ENCODE measurements at regions not wholly inside any gene's neighbourhood (a gene's known extent, or its start where the extent isn't known, plus 50 kb on each side); places are given as distances from the start of the nearest gene placed in this dataset.

GRCh38 chr9:81755721-81756120 is 66.4 kb upstream of the TLE1 start:
- no peak overlapping the region for H3K9ac ChIP-seq (ENCODE audit: control insufficient read depth, insufficient read depth, low read length)
- no peaks in the 10 kb centered on the region for H3K36me3 ChIP-seq (ENCODE audit: control insufficient read depth in 2 of 2, insufficient read depth in 2 of 2, low read length in 1 of 2)
- ChIA-PET CTCF (no interaction called here), RAD21 (ENCODE audit: unreplicated experiment) (no interaction called here), POLR2A (no interaction called here), SMC1A (ENCODE audit: uncharacterized antibody, unreplicated experiment) (no interaction called here)
- no peak overlapping the region for H2AFZ ChIP-seq (ENCODE audit: control insufficient read depth, low read depth, low read length)
- H4K20me1 ChIP-seq (ENCODE audit: control insufficient read depth, insufficient read depth), result no peaks in the 10 kb centered on the region
- BruUV-seq (replicated peaks), result no TSS peak
- 49% methylated on average over 6 of the region's 6 CpGs for WGBS (ENCODE audit: insufficient coverage, insufficient replicate concordance, low lambda C conversion rate, missing lambda C conversion rate)
- H3K79me2 ChIP-seq (ENCODE audit: control insufficient read depth, insufficient read depth, low read length), result no peaks in the 10 kb centered on the region
- FAIRE-seq (no peak), DNase-seq (ENCODE audit: low read depth, low spot score) (no peak), ATAC-seq (no peak)
- TF ChIP-seq MTA3 (IDR thresholded peaks at IDR 0.05; ENCODE audit: borderline replicate concordance, low read length) (no peak), PML (IDR thresholded peaks at IDR 0.05; ENCODE audit: low read length) (no peak), DPF2 (IDR thresholded peaks at IDR 0.05) (no peak), LARP7 (IDR thresholded peaks at IDR 0.05) (no peak)
- in situ Hi-C loops (cut with MboI) (no loop called here), intact Hi-C loops (cut with micrococcal nuclease; ENCODE audit: unreplicated experiment) (no loop called here)
- H3K4me3 ChIP-seq, result no peak overlapping the region
- H3K9me3 ChIP-seq (replicated peaks; ENCODE audit: control insufficient read depth, insufficient read depth, low read length), result no peaks in the 10 kb centered on the region; the same call in 2 of the 3 replicates
- H3K27ac ChIP-seq (ENCODE audit: control insufficient read depth, insufficient read depth), result no peak overlapping the region
- H3K4me2 ChIP-seq (ENCODE audit: control insufficient read depth, insufficient read depth), result no peak overlapping the region
- H3K27me3 ChIP-seq (replicated peaks in 1 of 2; ENCODE audit: control insufficient read depth in 2 of 2, insufficient read depth in 2 of 2, low read length in 1 of 2), result no peaks in the 10 kb centered on the region
- H3K4me1 ChIP-seq (ENCODE audit: control insufficient read depth, insufficient read depth, low read length), result no peaks in the 10 kb centered on the region

GRCh38 chr9:81756561-81756960 is 67.2 kb upstream of the TLE1 start:
- no peaks in the 10 kb centered on the region for H4K20me1 ChIP-seq (ENCODE audit: control insufficient read depth, insufficient read depth)
- no peak overlapping the region for H3K4me2 ChIP-seq (ENCODE audit: control insufficient read depth, insufficient read depth)
- BruUV-seq (replicated peaks), result no TSS peak
- ChIA-PET CTCF (no interaction called here), RAD21 (ENCODE audit: unreplicated experiment) (no interaction called here), SMC1A (ENCODE audit: uncharacterized antibody, unreplicated experiment) (no interaction called here), POLR2A (no interaction called here)
- no peak for DNase-seq (ENCODE audit: low read depth, low spot score)
- H3K79me2 ChIP-seq (ENCODE audit: control insufficient read depth, insufficient read depth, low read length), result no peaks in the 10 kb centered on the region
- no peaks in the 10 kb centered on the region for H3K36me3 ChIP-seq (ENCODE audit: control insufficient read depth in 2 of 2, insufficient read depth in 2 of 2, low read length in 1 of 2)
- no peaks in the 10 kb centered on the region for H3K27me3 ChIP-seq (replicated peaks in 1 of 2; ENCODE audit: control insufficient read depth in 2 of 2, insufficient read depth in 2 of 2, low read length in 1 of 2)
- FAIRE-seq, result no peak
- ATAC-seq, result no peak
- 15% methylated on average over 5 of the region's 5 CpGs for WGBS (ENCODE audit: insufficient coverage, insufficient replicate concordance, low lambda C conversion rate, missing lambda C conversion rate)
- H2AFZ ChIP-seq (ENCODE audit: control insufficient read depth, low read depth, low read length), result no peak overlapping the region
- no peak for TF ChIP-seq POLR2AphosphoS2 (IDR thresholded peaks at IDR 0.05; ENCODE audit: low read depth, low read length)
- no peak for TF ChIP-seq HDAC6 (IDR thresholded peaks at IDR 0.05; ENCODE audit: unreplicated experiment)
- no peak for TF ChIP-seq MEF2B (IDR thresholded peaks at IDR 0.05; ENCODE audit: partially characterized antibody, poor library complexity, severe bottlenecking)
- TF ChIP-seq HCFC1 (IDR thresholded peaks at IDR 0.05; ENCODE audit: low read length), result no peak
- no peak for TF ChIP-seq NFYA (IDR thresholded peaks at IDR 0.05; ENCODE audit: borderline replicate concordance, low read depth, low read length)
- no peak for TF ChIP-seq RCOR1 (conservative IDR thresholded peaks at IDR 0.05; ENCODE audit: low read depth, low read length)
- no peak for TF ChIP-seq SUZ12 (IDR thresholded peaks at IDR 0.05; ENCODE audit: unreplicated experiment)
- TF ChIP-seq JUNB (IDR thresholded peaks at IDR 0.05), result no peak
- in situ Hi-C loops (cut with MboI) (no loop called here), intact Hi-C loops (cut with micrococcal nuclease; ENCODE audit: unreplicated experiment) (no loop called here)
- no peaks in the 10 kb centered on the region for H3K4me1 ChIP-seq (ENCODE audit: control insufficient read depth, insufficient read depth, low read length)
- H3K4me3 ChIP-seq, result no peak overlapping the region
- no peak overlapping the region for H3K27ac ChIP-seq (ENCODE audit: control insufficient read depth, insufficient read depth)
- H3K9ac ChIP-seq (ENCODE audit: control insufficient read depth, insufficient read depth, low read length), result no peak overlapping the region
- H3K9me3 ChIP-seq (replicated peaks; ENCODE audit: control insufficient read depth, insufficient read depth, low read length), result no peaks in the 10 kb centered on the region; the same call in 2 of the 3 replicates
